ENCODE measurements at regions not wholly inside any gene's neighbourhood (a gene's known extent, or its start where the extent isn't known, plus 50 kb on each side); places are given as distances from the start of the nearest gene placed in this dataset.

DNA sequence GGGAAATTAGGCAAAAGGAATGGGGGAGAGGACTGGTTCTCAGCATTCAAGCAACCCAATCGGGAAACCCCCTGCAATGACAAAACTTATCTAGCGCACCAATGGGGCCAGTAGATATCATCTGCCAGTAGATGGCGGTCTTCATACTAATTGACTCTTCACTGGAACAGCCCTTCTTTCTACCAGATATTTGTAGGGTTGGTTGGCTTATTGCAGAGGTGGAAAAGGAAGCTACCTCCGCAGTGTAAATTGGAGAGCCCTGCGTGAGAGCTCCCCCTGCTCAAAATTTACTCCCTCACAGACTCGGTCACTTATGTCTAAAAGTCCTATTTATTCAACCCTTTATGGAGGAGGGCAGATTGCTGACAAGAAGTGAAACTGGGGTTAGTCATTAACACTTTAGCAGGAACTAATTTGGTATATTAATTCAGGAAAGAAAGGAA is 166.1 kb upstream of the CCND2 start:
- H3K9me1 ChIP-seq (replicated peaks; ENCODE audit: control insufficient read depth, extremely low read depth, insufficient read depth, low read length), result no peaks in the 10 kb centered on the region
- no peaks in the 10 kb centered on the region for H3K9me3 ChIP-seq (replicated peaks; ENCODE audit: control insufficient read depth, insufficient read depth, low read length)
- H3K4me1 ChIP-seq (ENCODE audit: control insufficient read depth, extremely low read depth, insufficient read depth, low read length), result no peaks in the 10 kb centered on the region
- POLR2A ChIA-PET, result no interaction called here
- H3K27me3 ChIP-seq (ENCODE audit: control insufficient read depth in 2 of 2, insufficient read depth in 2 of 2, low read length in 2 of 2), result peaks cover 0 to 5% of the 10 kb centered on the region in 2 experiments
- H3K36me3 ChIP-seq (ENCODE audit: control insufficient read depth in 2 of 2, extremely low read depth in 1 of 2, insufficient read depth in 2 of 2, low read length in 2 of 2), result no peaks in the 10 kb centered on the region
- no peaks in the 10 kb centered on the region for H3K79me2 ChIP-seq (ENCODE audit: control insufficient read depth, insufficient read depth, low read length)
- no peak overlapping the region for H2AFZ ChIP-seq (ENCODE audit: low read depth, low read length)
- CTCF ChIA-PET, result interaction anchor here (0.6 to 5.8 kb wide), 16 partner anchors 10 to 299 kb away, joined by 3 to 191 read pairs (median 4); partner anchors contain the start of gene CCND2
- H4K20me1 ChIP-seq (replicated peaks; ENCODE audit: control insufficient read depth, extremely low read depth, insufficient read depth, low read length), result no peaks in the 10 kb centered on the region
- DNase-seq (ENCODE audit: low read depth, low spot score) (peak; percentile 50), FAIRE-seq (peak; percentile 83)
- dilution Hi-C loops (cut with MboI; ENCODE audit: extremely low pct_ligation_motif_present, low sequenced_read_pairs), result no loop called here
- H3K4me3 ChIP-seq (replicated peaks in 1 of 3; ENCODE audit: insufficient read depth in 1 of 3, low read depth in 1 of 3, low read length in 3 of 3), result no peak overlapping the region
- H3K4me2 ChIP-seq (ENCODE audit: insufficient read depth, low read length), result no peak overlapping the region
- H3K9ac ChIP-seq (replicated peaks; ENCODE audit: extremely low read depth, insufficient read depth, low read length), result no peak overlapping the region
- intact Hi-C loops (cut with micrococcal nuclease), result loop anchor here (1.0 kb wide), 2 partner anchors 58 to 170 kb away; no protein-coding TSS in a partner anchor
- H3K27ac ChIP-seq (ENCODE audit: insufficient read depth, low read depth, low read length), result no peak overlapping the region
- no TSS peak for BruUV-seq (replicated peaks)
- TF ChIP-seq GATA2 (IDR thresholded peaks at IDR 0.05; ENCODE audit: insufficient read depth, insufficient read length, low read depth, low read length) (no peak), FOS (IDR thresholded peaks at IDR 0.05; ENCODE audit: borderline replicate concordance, insufficient read depth, low read length) (no peak), EZH2 (IDR thresholded peaks at IDR 0.05; ENCODE audit: borderline replicate concordance, low read depth, low read length, severe bottlenecking) (no peak), MYC (IDR thresholded peaks at IDR 0.05; ENCODE audit: low read depth, low read length) (no peak)
- TF ChIP-seq, protein P1, sequence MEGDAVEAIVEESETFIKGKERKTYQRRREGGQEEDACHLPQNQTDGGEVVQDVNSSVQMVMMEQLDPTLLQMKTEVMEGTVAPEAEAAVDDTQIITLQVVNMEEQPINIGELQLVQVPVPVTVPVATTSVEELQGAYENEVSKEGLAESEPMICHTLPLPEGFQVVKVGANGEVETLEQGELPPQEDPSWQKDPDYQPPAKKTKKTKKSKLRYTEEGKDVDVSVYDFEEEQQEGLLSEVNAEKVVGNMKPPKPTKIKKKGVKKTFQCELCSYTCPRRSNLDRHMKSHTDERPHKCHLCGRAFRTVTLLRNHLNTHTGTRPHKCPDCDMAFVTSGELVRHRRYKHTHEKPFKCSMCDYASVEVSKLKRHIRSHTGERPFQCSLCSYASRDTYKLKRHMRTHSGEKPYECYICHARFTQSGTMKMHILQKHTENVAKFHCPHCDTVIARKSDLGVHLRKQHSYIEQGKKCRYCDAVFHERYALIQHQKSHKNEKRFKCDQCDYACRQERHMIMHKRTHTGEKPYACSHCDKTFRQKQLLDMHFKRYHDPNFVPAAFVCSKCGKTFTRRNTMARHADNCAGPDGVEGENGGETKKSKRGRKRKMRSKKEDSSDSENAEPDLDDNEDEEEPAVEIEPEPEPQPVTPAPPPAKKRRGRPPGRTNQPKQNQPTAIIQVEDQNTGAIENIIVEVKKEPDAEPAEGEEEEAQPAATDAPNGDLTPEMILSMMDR (IDR thresholded peaks at IDR 0.05; ENCODE audit: extremely low read depth in 1 of 2, insufficient read depth in 1 of 2, low read depth in 1 of 2, low read length in 2 of 2), result peak; percentile 63 to 64

- TF ChIP-seq FOS (IDR thresholded peaks at IDR 0.05; ENCODE audit: borderline replicate concordance, insufficient read depth, low read length) (no peak), POLR2A (IDR thresholded peaks at IDR 0.05; ENCODE audit: low read depth, low read length) (no peak), POLR2AphosphoS5 (IDR thresholded peaks at IDR 0.05; ENCODE audit: insufficient read depth, low read depth, low read length) (no peak), JUN (IDR thresholded peaks at IDR 0.05; ENCODE audit: borderline replicate concordance, insufficient read depth, insufficient read length, low read depth) (no peak), MYC (IDR thresholded peaks at IDR 0.05; ENCODE audit: low read depth, low read length) (no peak), EZH2 (IDR thresholded peaks at IDR 0.05; ENCODE audit: borderline replicate concordance, low read depth, low read length, severe bottlenecking) (no peak), GATA2 (IDR thresholded peaks at IDR 0.05; ENCODE audit: insufficient read depth, insufficient read length, low read depth, low read length) (no peak)
- TF ChIP-seq, protein P1 (IDR thresholded peaks at IDR 0.05; ENCODE audit: extremely low read depth in 1 of 2, insufficient read depth in 1 of 2, low read depth in 1 of 2, low read length in 2 of 2), result no peak
- TF ChIP-seq, protein P2, sequence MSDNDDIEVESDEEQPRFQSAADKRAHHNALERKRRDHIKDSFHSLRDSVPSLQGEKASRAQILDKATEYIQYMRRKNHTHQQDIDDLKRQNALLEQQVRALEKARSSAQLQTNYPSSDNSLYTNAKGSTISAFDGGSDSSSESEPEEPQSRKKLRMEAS (IDR thresholded peaks at IDR 0.05; ENCODE audit: insufficient read depth, insufficient read length), result no peak
- ChIA-PET CTCF (interaction anchor here (0.7 to 5.8 kb wide), 13 partner anchors 9 to 300 kb away, joined by 3 to 191 read pairs (median 3); no protein-coding TSS in a partner anchor), POLR2A (no interaction called here)
- Histone ChIP-seq H3K36me3 (ENCODE audit: control insufficient read depth in 2 of 2, extremely low read depth in 1 of 2, insufficient read depth in 2 of 2, low read length in 2 of 2) (no peaks in the 10 kb centered on the region), H3K4me1 (ENCODE audit: control insufficient read depth, extremely low read depth, insufficient read depth, low read length) (no peaks in the 10 kb centered on the region), H3K4me3 (replicated peaks in 1 of 3; ENCODE audit: insufficient read depth in 1 of 3, low read depth in 1 of 3, low read length in 3 of 3) (no peak overlapping the region), H3K27me3 (ENCODE audit: control insufficient read depth in 2 of 2, insufficient read depth in 2 of 2, low read length in 2 of 2) (peaks cover 0 to 2% of the 10 kb centered on the region in 2 experiments), H3K27ac (ENCODE audit: insufficient read depth, low read depth, low read length) (no peak overlapping the region), H3K9me3 (replicated peaks; ENCODE audit: control insufficient read depth, insufficient read depth, low read length) (no peaks in the 10 kb centered on the region), H3K4me2 (ENCODE audit: insufficient read depth, low read length) (no peak overlapping the region), H3K9ac (replicated peaks; ENCODE audit: extremely low read depth, insufficient read depth, low read length) (no peak overlapping the region), H2AFZ (ENCODE audit: low read depth, low read length) (no peak overlapping the region), H4K20me1 (replicated peaks; ENCODE audit: control insufficient read depth, extremely low read depth, insufficient read depth, low read length) (no peaks in the 10 kb centered on the region), H3K79me2 (ENCODE audit: control insufficient read depth, insufficient read depth, low read length) (no peaks in the 10 kb centered on the region), H3K9me1 (replicated peaks; ENCODE audit: control insufficient read depth, extremely low read depth, insufficient read depth, low read length) (no peaks in the 10 kb centered on the region)
- dilution Hi-C loops (cut with MboI; ENCODE audit: extremely low pct_ligation_motif_present, low sequenced_read_pairs) (no loop called here), intact Hi-C loops (cut with micrococcal nuclease) (loop anchor here (1.0 kb wide), 2 partner anchors 59 to 171 kb away; no protein-coding TSS in a partner anchor)
- DNase-seq (ENCODE audit: low read depth, low spot score) (no peak), FAIRE-seq (no peak)
- no TSS peak for BruUV-seq (replicated peaks)
Measured at GRCh38 chr12:4106621-4107020, 166.9 kb upstream of the CCND2 start.

Data from endothelial cell of umbilical vein (primary cell).